HCT116 (cell line): ENCODE measurements at regions not wholly inside any gene's neighbourhood (a gene's known extent, or its start where the extent isn't known, plus 50 kb on each side); places are given as distances from the start of the nearest gene placed in this dataset.

ENCODE experiments used
- EGR1 ChIP-seq: IDR thresholded peaks from 2 replicates; pipeline ENCODE4 v1.6.1; 2012; ENCODE audit warnings: low read depth
- POLR2A ChIP-seq: IDR thresholded peaks from 2 replicates; pipeline ENCODE4 v1.7.0; 2011; ENCODE audit warnings: borderline replicate concordance; ENCODE audit not compliant: insufficient read depth, insufficient read length; ENCODE audit errors: extremely low read depth
- RAD21 ChIP-seq: IDR thresholded peaks from 2 replicates; pipeline ENCODE4 v1.6.1; 2012; ENCODE audit warnings: low read depth, mild to moderate bottlenecking
- SRF ChIP-seq: IDR thresholded peaks from 2 replicates; pipeline ENCODE4 v1.6.1; 2012; ENCODE audit warnings: low read depth
- TF ChIP-seq, protein P1 (sequence below), 3 experiments: fragments of 200-600 bp in 1 of 3; sonication (generic) in 1 of 3; IDR thresholded peaks in 2 of 3; conservative IDR thresholded peaks in 1 of 3; 2 replicates each; pipeline ENCODE4 v1.5.1; 2012 to 2017; ENCODE audit warnings: low read depth in 2 of 3, low read length in 2 of 3, antibody characterized with exemption in 1 of 3, borderline replicate concordance in 1 of 3, control low read depth in 1 of 3, mild to moderate bottlenecking in 1 of 3, mixed read lengths in 1 of 3, mixed run types in 1 of 3, moderate library complexity in 1 of 3; ENCODE audit not compliant: insufficient read depth in 1 of 3

DNA sequence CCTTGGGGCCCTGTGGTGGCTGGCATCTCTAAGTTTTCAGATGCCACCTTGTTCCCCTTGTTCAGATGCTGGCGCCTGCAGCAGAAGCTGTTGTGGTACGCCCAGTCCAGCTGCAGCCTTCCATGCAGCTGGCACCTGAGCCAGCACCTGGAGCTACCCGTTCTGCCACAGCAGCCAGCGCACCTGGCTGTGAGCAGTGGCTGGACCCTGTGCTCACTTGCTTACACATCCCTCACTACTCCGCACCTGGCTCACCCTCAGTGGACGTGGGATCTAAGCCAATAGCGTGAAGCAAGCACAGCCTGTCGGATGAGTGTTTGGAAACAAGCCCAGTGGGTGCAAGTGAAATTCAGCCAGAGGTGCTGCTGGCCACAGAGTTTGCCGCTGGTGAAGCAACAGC, 607.5 kb upstream of the BCHE start:
- TF ChIP-seq, protein P1, sequence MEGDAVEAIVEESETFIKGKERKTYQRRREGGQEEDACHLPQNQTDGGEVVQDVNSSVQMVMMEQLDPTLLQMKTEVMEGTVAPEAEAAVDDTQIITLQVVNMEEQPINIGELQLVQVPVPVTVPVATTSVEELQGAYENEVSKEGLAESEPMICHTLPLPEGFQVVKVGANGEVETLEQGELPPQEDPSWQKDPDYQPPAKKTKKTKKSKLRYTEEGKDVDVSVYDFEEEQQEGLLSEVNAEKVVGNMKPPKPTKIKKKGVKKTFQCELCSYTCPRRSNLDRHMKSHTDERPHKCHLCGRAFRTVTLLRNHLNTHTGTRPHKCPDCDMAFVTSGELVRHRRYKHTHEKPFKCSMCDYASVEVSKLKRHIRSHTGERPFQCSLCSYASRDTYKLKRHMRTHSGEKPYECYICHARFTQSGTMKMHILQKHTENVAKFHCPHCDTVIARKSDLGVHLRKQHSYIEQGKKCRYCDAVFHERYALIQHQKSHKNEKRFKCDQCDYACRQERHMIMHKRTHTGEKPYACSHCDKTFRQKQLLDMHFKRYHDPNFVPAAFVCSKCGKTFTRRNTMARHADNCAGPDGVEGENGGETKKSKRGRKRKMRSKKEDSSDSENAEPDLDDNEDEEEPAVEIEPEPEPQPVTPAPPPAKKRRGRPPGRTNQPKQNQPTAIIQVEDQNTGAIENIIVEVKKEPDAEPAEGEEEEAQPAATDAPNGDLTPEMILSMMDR (IDR thresholded peaks at IDR 0.05 in 2 of 3, conservative IDR thresholded peaks at IDR 0.05 in 1 of 3; ENCODE audit: borderline replicate concordance in 1 of 3, insufficient read depth in 1 of 3, low read depth in 2 of 3, low read length in 2 of 3), result no peak
- no peak for TF ChIP-seq SRF
- no peak for TF ChIP-seq RAD21
- TF ChIP-seq EGR1, result no peak
- no peak for TF ChIP-seq POLR2A
